ENCODE measurements at regions not wholly inside any gene's neighbourhood (a gene's known extent, or its start where the extent isn't known, plus 50 kb on each side); places are given as distances from the start of the nearest gene placed in this dataset.

DNA sequence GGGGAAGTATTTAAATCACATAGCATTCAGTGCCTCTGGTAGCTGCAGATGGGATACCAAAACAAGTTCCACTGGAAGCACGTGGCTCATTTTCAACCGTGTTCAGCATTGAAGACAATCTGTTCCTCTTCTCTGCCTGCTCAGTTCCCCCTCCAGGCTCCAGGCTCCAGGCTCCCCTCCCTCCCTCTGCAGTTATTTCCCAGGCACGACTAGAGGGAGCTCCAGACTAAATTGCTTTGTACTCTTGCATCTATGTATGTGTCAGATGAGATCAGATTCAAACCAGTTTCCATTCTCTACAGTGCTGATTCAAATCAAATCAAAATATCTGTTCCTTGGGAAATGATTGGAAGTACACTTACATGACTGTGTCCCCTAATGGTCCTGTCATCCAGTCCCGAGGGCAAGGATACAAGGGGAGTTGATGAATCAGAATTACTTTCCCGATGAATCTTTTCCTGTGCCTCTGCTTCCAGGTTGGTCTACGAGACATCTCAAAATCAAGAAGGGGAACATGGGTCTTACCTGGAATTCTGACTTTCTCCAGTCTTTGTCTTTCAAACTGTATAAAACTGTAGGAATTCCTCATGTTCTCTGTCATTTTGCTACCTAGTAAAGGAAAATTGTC, 600.5 kb downstream of the EDEM1 start:
- no peak for TF ChIP-seq PCBP1 (IDR thresholded peaks at IDR 0.05; ENCODE audit: borderline replicate concordance, low read depth, low read length)
- no peak for TF ChIP-seq ZNF883 (CRISPR knock-in tag; IDR thresholded peaks at IDR 0.05; ENCODE audit: not compliant biosample characterization)
- no peak for TF ChIP-seq ZNF432 (CRISPR knock-in tag; IDR thresholded peaks at IDR 0.05; ENCODE audit: borderline replicate concordance)
